ENCODE measurements at regions not wholly inside any gene's neighbourhood (a gene's known extent, or its start where the extent isn't known, plus 50 kb on each side); places are given as distances from the start of the nearest gene placed in this dataset.

- DNase-seq: no peak
- Histone ChIP-seq H3K9me3 (ENCODE audit: control extremely low read depth in 1 of 5, control insufficient read depth in 4 of 5, insufficient read depth in 2 of 5, low read depth in 1 of 5, low read length in 4 of 5) (no peaks in the 10 kb centered on the region), H3K27ac (ENCODE audit: insufficient read depth in 1 of 2, low read depth in 1 of 2, low read length in 2 of 2, poor library complexity in 1 of 2, severe bottlenecking in 2 of 2) (no peak overlapping the region), H3K27me3 (replicated peaks in 2 of 5; ENCODE audit: control insufficient read depth in 4 of 5, insufficient read depth in 5 of 5, low read length in 4 of 5) (no peaks in the 10 kb centered on the region), H3K36me3 (ENCODE audit: control insufficient read depth in 4 of 4, insufficient read depth in 4 of 4, low read length in 3 of 4) (no peaks in the 10 kb centered on the region), H3K4me3 (ENCODE audit: control insufficient read depth in 1 of 7, extremely low read depth in 1 of 7, insufficient read depth in 4 of 7, low read depth in 2 of 7, low read length in 6 of 7) (no peak overlapping the region), H3K4me1 (ENCODE audit: control extremely low read depth in 1 of 4, control insufficient read depth in 4 of 4, insufficient read depth in 4 of 4, low read length in 3 of 4) (peaks cover 0 to 2% (median under 1%) of the 10 kb centered on the region in 4 experiments)
- ChIA-PET POLR2A (no interaction called here), CTCF (interaction anchor here (0.6 kb wide), 1 partner anchor 222 kb away, joined by 3 read pairs; no protein-coding TSS in a partner anchor)
Measured at GRCh38 chr2:147485210-147485851, 359.5 kb upstream of the ACVR2A start.

DNA sequence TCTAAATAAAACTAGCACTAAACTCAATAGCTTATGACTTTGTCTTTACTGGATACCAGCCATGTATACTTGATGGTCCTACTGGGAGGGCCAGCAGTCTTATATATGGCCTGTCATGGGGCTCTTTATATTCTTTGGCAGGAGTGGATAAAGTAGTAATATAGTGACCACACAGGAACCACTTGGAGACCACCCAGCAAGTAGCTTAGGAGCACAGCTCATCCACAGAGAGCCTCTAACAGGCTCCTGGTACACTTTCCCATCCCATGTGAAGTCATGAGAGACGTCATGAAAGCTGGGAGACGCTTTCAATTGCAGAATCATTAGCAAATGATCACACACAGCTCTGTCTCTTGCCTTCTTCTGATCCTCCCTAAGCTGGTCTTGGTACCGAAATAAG lies 360.9 kb upstream of the ACVR2A start:
- Histone ChIP-seq H3K36me3 (ENCODE audit: control insufficient read depth in 4 of 4, insufficient read depth in 4 of 4, low read length in 3 of 4) (no peaks in the 10 kb centered on the region), H3K4me1 (ENCODE audit: control extremely low read depth in 1 of 4, control insufficient read depth in 4 of 4, insufficient read depth in 4 of 4, low read length in 3 of 4) (no peaks in the 10 kb centered on the region), H3K27me3 (replicated peaks in 2 of 5; ENCODE audit: control insufficient read depth in 4 of 5, insufficient read depth in 5 of 5, low read length in 4 of 5) (no peaks in the 10 kb centered on the region), H3K27ac (ENCODE audit: insufficient read depth in 1 of 2, low read depth in 1 of 2, low read length in 2 of 2, poor library complexity in 1 of 2, severe bottlenecking in 2 of 2) (no peak overlapping the region), H3K4me3 (ENCODE audit: control insufficient read depth in 1 of 7, extremely low read depth in 1 of 7, insufficient read depth in 4 of 7, low read depth in 2 of 7, low read length in 6 of 7) (no peak overlapping the region), H3K9me3 (ENCODE audit: control extremely low read depth in 1 of 5, control insufficient read depth in 4 of 5, insufficient read depth in 2 of 5, low read depth in 1 of 5, low read length in 4 of 5) (no peaks in the 10 kb centered on the region)
- no peak for DNase-seq
- 62% methylated on average over 3 of the region's 3 CpGs for WGBS (ENCODE audit: insufficient coverage)
- ChIA-PET CTCF (no interaction called here), POLR2A (no interaction called here)

DNA sequence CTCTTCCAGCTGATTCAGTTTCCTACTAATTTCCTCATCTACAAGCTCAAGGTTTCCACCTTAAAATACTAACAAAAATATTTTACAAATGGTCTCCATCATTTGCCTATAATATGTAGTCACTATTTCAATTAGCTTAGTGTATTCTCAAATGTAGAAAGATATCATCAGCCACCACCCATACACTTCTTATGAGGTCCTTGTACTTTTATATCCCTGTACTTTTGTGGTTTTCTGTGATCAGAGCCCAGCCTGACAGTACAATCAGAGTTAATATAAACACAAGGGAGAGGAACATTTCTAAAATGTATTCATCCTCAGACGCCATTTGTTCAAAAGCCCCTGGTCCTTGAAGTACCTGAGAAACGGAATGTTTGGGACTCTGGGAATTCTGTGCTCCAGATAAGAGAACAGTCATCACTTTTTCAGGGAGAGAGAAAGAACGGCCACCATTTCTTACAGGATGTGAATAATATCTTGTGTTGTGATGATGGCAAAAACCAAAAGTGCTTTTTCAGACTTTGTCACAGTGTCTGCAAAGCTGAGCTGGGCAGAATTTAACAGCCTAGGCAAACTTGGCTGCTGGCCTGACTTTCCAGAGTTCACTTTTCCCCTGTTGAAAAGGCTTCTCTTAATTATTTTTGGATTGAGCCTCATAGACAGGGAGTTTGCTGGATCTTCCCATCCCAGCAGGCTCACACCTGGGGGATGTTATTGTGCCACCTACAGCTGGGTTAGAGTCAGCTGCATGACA lies 361.7 kb upstream of the ACVR2A start:
- Histone ChIP-seq H3K9me3 (ENCODE audit: control extremely low read depth in 1 of 5, control insufficient read depth in 4 of 5, insufficient read depth in 2 of 5, low read depth in 1 of 5, low read length in 4 of 5) (no peaks in the 10 kb centered on the region), H3K4me3 (ENCODE audit: control insufficient read depth in 1 of 7, extremely low read depth in 1 of 7, insufficient read depth in 4 of 7, low read depth in 2 of 7, low read length in 6 of 7) (no peak overlapping the region), H3K4me1 (ENCODE audit: control extremely low read depth in 1 of 4, control insufficient read depth in 4 of 4, insufficient read depth in 4 of 4, low read length in 3 of 4) (no peaks in the 10 kb centered on the region), H3K27ac (ENCODE audit: insufficient read depth in 1 of 2, low read depth in 1 of 2, low read length in 2 of 2, poor library complexity in 1 of 2, severe bottlenecking in 2 of 2) (no peak overlapping the region), H3K27me3 (replicated peaks in 2 of 5; ENCODE audit: control insufficient read depth in 4 of 5, insufficient read depth in 5 of 5, low read length in 4 of 5) (no peaks in the 10 kb centered on the region), H3K36me3 (ENCODE audit: control insufficient read depth in 4 of 4, insufficient read depth in 4 of 4, low read length in 3 of 4) (no peaks in the 10 kb centered on the region)
- no peak for DNase-seq
- ChIA-PET POLR2A (no interaction called here), CTCF (no interaction called here)
- 94% methylated on average over 3 of the region's 3 CpGs for WGBS (ENCODE audit: insufficient coverage)

DNA sequence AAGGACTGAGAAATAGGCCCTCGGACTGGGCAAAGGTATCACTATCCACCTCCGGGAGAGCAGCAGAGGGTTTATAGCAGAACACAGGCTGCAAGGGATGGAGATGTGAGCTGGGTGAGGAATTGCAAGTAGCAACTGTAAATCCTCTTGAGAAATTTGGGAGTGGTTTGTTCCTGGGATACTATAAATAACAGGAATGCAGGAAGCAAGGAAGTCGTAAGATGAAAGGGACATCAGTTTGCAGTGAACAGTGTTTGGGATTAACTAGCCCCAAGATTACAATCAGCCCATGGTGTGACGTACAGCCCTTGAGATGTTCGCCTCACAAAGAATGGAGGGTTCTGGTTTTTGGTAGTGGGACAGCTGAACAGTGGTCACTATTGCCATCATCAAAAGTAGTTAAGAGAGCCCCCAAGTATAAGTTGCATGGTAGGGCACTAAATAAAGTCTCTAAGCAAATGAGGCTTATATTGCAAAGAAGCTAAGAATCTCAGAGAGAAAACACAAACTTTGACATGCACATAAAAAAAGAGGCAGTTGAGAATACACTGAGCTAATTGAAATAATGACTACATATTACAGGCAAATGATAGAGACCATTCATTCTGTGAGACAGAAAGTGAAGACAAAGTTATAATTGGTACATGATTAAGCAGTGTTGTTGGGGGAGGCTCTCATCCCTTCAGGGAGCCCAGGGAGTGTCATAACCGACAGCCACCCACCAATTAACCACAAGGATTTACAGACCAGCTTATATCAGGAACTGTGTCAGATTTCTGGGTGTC lies 362.5 kb upstream of the ACVR2A start:
- Histone ChIP-seq H3K4me1 (ENCODE audit: control extremely low read depth in 1 of 4, control insufficient read depth in 4 of 4, insufficient read depth in 4 of 4, low read length in 3 of 4) (no peaks in the 10 kb centered on the region), H3K27ac (ENCODE audit: insufficient read depth in 1 of 2, low read depth in 1 of 2, low read length in 2 of 2, poor library complexity in 1 of 2, severe bottlenecking in 2 of 2) (no peak overlapping the region), H3K4me3 (ENCODE audit: control insufficient read depth in 1 of 7, extremely low read depth in 1 of 7, insufficient read depth in 4 of 7, low read depth in 2 of 7, low read length in 6 of 7) (no peak overlapping the region), H3K9me3 (ENCODE audit: control extremely low read depth in 1 of 5, control insufficient read depth in 4 of 5, insufficient read depth in 2 of 5, low read depth in 1 of 5, low read length in 4 of 5) (no peaks in the 10 kb centered on the region), H3K27me3 (replicated peaks in 2 of 5; ENCODE audit: control insufficient read depth in 4 of 5, insufficient read depth in 5 of 5, low read length in 4 of 5) (no peaks in the 10 kb centered on the region), H3K36me3 (ENCODE audit: control insufficient read depth in 4 of 4, insufficient read depth in 4 of 4, low read length in 3 of 4) (no peaks in the 10 kb centered on the region)
- POLR2A ChIA-PET: no interaction called here
- CTCF ChIA-PET: no interaction called here
- WGBS (ENCODE audit: insufficient coverage): 94% methylated on average over 4 of the region's 6 CpGs
- no peak for DNase-seq

DNA sequence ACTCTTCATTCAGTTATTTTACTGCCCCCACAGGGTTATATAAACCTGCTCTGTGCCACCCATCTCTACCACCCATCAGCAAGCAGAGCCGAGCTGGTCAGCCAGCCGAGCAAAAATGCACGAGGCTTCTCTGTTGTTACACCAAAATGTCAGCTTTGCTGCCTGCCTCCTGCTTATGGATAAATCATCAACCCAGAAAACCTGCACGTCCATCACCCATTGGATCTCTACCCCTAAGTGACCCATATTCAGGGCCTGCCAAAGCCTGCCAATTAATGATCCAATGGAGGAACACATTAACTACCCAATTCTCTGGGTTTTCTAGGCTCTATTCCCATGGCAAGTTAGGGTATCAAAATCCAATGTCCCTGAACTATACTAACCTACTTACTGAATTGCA lies 365.5 kb upstream of the ACVR2A start:
- H3K27me3 ChIP-seq (replicated peaks in 2 of 5; ENCODE audit: control insufficient read depth in 4 of 5, insufficient read depth in 5 of 5, low read length in 4 of 5): no peaks in the 10 kb centered on the region
- no peaks in the 10 kb centered on the region for H3K36me3 ChIP-seq (ENCODE audit: control insufficient read depth in 4 of 4, insufficient read depth in 4 of 4, low read length in 3 of 4)
- H3K4me1 ChIP-seq (ENCODE audit: control extremely low read depth in 1 of 4, control insufficient read depth in 4 of 4, insufficient read depth in 4 of 4, low read length in 3 of 4): no peaks in the 10 kb centered on the region
- ChIA-PET CTCF (no interaction called here), POLR2A (interaction anchor here (0.5 kb wide), 1 partner anchor 351 kb away, joined by 7 read pairs; no protein-coding TSS in a partner anchor)
- H3K4me3 ChIP-seq (ENCODE audit: control insufficient read depth in 1 of 7, extremely low read depth in 1 of 7, insufficient read depth in 4 of 7, low read depth in 2 of 7, low read length in 6 of 7): no peak overlapping the region
- DNase-seq: no peak
- WGBS (ENCODE audit: insufficient coverage): 96% methylated on average over 4 of the region's 4 CpGs
- no peak overlapping the region for H3K27ac ChIP-seq (ENCODE audit: insufficient read depth in 1 of 2, low read depth in 1 of 2, low read length in 2 of 2, poor library complexity in 1 of 2, severe bottlenecking in 2 of 2)
- no peaks in the 10 kb centered on the region for H3K9me3 ChIP-seq (ENCODE audit: control extremely low read depth in 1 of 5, control insufficient read depth in 4 of 5, insufficient read depth in 2 of 5, low read depth in 1 of 5, low read length in 4 of 5)

GRCh38 chr2:147473075-147473474 lies 371.8 kb upstream of the ACVR2A start:
- H3K4me3 ChIP-seq (ENCODE audit: control insufficient read depth in 1 of 7, extremely low read depth in 1 of 7, insufficient read depth in 4 of 7, low read depth in 2 of 7, low read length in 6 of 7): no peak overlapping the region
- CTCF ChIA-PET: no interaction called here
- no peak for DNase-seq

GRCh38 chr2:147471126-147471525 lies 373.7 kb upstream of the ACVR2A start:
- no peaks in the 10 kb centered on the region for H3K27me3 ChIP-seq (replicated peaks in 2 of 5; ENCODE audit: control insufficient read depth in 4 of 5, insufficient read depth in 5 of 5, low read length in 4 of 5)
- no peak overlapping the region for H3K27ac ChIP-seq (ENCODE audit: insufficient read depth in 1 of 2, low read depth in 1 of 2, low read length in 2 of 2, poor library complexity in 1 of 2, severe bottlenecking in 2 of 2)
- H3K4me3 ChIP-seq (ENCODE audit: control insufficient read depth in 1 of 7, extremely low read depth in 1 of 7, insufficient read depth in 4 of 7, low read depth in 2 of 7, low read length in 6 of 7): no peak overlapping the region
- POLR2A ChIA-PET: no interaction called here
- H3K9me3 ChIP-seq (ENCODE audit: control extremely low read depth in 1 of 5, control insufficient read depth in 4 of 5, insufficient read depth in 2 of 5, low read depth in 1 of 5, low read length in 4 of 5): no peaks in the 10 kb centered on the region
- no peaks in the 10 kb centered on the region for H3K36me3 ChIP-seq (ENCODE audit: control insufficient read depth in 4 of 4, insufficient read depth in 4 of 4, low read length in 3 of 4)
- no peak for DNase-seq
- WGBS (ENCODE audit: insufficient coverage): 100% methylated on average over 1 of the region's 1 CpG
- H3K4me1 ChIP-seq (ENCODE audit: control extremely low read depth in 1 of 4, control insufficient read depth in 4 of 4, insufficient read depth in 4 of 4, low read length in 3 of 4): no peaks in the 10 kb centered on the region
- CTCF ChIA-PET: interaction anchor here (1.5 kb wide), 1 partner anchor 10 kb away, joined by 3 read pairs; no protein-coding TSS in a partner anchor

More at GRCh38 chr2:147473075-147473474, 371.8 kb upstream of the ACVR2A start:
- Histone ChIP-seq H3K27ac (ENCODE audit: insufficient read depth in 1 of 2, low read depth in 1 of 2, low read length in 2 of 2, poor library complexity in 1 of 2, severe bottlenecking in 2 of 2) (no peak overlapping the region), H3K9me3 (ENCODE audit: control extremely low read depth in 1 of 5, control insufficient read depth in 4 of 5, insufficient read depth in 2 of 5, low read depth in 1 of 5, low read length in 4 of 5) (no peaks in the 10 kb centered on the region), H3K36me3 (ENCODE audit: control insufficient read depth in 4 of 4, insufficient read depth in 4 of 4, low read length in 3 of 4) (no peaks in the 10 kb centered on the region), H3K4me1 (ENCODE audit: control extremely low read depth in 1 of 4, control insufficient read depth in 4 of 4, insufficient read depth in 4 of 4, low read length in 3 of 4) (no peaks in the 10 kb centered on the region), H3K27me3 (replicated peaks in 2 of 5; ENCODE audit: control insufficient read depth in 4 of 5, insufficient read depth in 5 of 5, low read length in 4 of 5) (no peaks in the 10 kb centered on the region)
- POLR2A ChIA-PET: interaction anchor here (0.6 kb wide), 1 partner anchor 75 kb away, joined by 3 read pairs; no protein-coding TSS in a partner anchor

All from common myeloid progenitor, CD34-positive (primary cell).